Chondrocyte (in vitro differentiated cells): ENCODE measurements at regions not wholly inside any gene's neighbourhood (a gene's known extent, or its start where the extent isn't known, plus 50 kb on each side); places are given as distances from the start of the nearest gene placed in this dataset.

Experiments used
- DNase-seq: peaks from one replicate; pipeline ENCODE4 v3.0.0; 2021; ENCODE audit warnings: mixed read lengths, low spot score
- H3K27ac Mint-ChIP-seq: one replicate; pipeline ENCODE4 v1.8.0; 2021; ENCODE audit warnings: mild to moderate bottlenecking, moderate library complexity, mixed read lengths; ENCODE audit not compliant: unreplicated experiment
- H3K27me3 Mint-ChIP-seq: 2 replicates; pipeline ENCODE4 v1.8.0; 2021; ENCODE audit warnings: low read depth, mixed read lengths
- H3K36me3 Mint-ChIP-seq: 2 replicates; pipeline ENCODE4 v1.8.0; 2021; ENCODE audit warnings: low read depth, mixed read lengths
- H3K4me1 Mint-ChIP-seq: 2 replicates; pipeline ENCODE4 v1.8.0; 2021; ENCODE audit warnings: low read depth, mild to moderate bottlenecking, mixed read lengths
- H3K4me3 Mint-ChIP-seq: one replicate; pipeline ENCODE4 v1.8.0; 2021; ENCODE audit warnings: mild to moderate bottlenecking, moderate library complexity, mixed read lengths; ENCODE audit not compliant: unreplicated experiment
- H3K9me3 Mint-ChIP-seq: 2 replicates; pipeline ENCODE4 v1.8.0; 2021; ENCODE audit warnings: low read depth, mixed read lengths
- CTCF ChIP-seq: fragments of 200-600 bp; sonication (generic); IDR thresholded peaks from 2 replicates; pipeline ENCODE4 v1.5.0; 2021; ENCODE audit warnings: antibody characterized with exemption, mild to moderate bottlenecking, moderate library complexity

DNA sequence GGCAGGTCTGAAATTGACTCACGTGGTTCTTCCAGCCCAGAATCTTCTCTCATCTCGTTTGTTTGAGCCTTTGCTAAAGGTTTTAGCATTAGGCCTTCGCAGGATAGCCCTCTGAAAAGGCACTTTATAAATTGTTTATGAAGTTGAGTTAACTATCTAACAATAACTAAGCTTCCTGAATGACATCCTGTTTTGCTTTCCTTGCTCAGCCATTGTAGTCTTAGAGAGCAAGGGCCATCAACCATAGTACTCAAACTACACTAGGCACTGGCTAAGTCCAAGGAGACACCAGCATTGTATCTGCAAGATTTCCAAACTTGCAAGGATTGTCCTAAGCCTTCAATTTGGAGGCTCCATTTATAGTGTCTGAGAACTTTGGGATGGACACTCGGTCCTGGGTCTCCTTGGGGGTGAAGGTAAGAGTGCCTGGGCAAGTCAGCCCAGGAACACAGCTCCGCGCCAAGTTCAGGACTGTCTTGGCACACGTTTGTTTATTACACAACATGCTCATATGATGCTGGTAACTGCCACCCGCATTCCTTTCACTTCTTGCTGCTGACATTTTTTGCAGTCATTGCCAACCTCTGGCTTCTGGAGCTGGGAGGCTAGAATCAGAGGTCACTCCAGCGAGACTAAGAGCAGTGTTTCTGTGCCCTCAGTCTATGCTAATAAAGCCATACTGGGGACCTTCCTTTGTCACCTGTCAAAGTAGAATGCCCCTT is 151.1 kb downstream of the ESM1 start:
- Mint-ChIP-seq H3K4me1 (peaks cover 12% of the 10 kb centered on the region), H3K4me3 (no peak overlapping the region), H3K27me3 (no peaks in the 10 kb centered on the region), H3K9me3 (no peaks in the 10 kb centered on the region), H3K36me3 (no peaks in the 10 kb centered on the region), H3K27ac (no peak overlapping the region)
- no peak for TF ChIP-seq CTCF
- DNase-seq, result no peak

GRCh38 chr5:54833590-54833989 is 151.8 kb downstream of the ESM1 start:
- no peak overlapping the region for H3K4me3 Mint-ChIP-seq
- peaks cover 12% of the 10 kb centered on the region for H3K4me1 Mint-ChIP-seq
- H3K9me3 Mint-ChIP-seq, result no peaks in the 10 kb centered on the region
- H3K36me3 Mint-ChIP-seq, result no peaks in the 10 kb centered on the region
- no peak for TF ChIP-seq CTCF
- H3K27me3 Mint-ChIP-seq, result no peaks in the 10 kb centered on the region
- no peak overlapping the region for H3K27ac Mint-ChIP-seq
- DNase-seq, result no peak

- H3K4me3 Mint-ChIP-seq, result no peak overlapping the region
- no peak overlapping the region for H3K27ac Mint-ChIP-seq
- TF ChIP-seq CTCF, result no peak
- H3K9me3 Mint-ChIP-seq, result no peaks in the 10 kb centered on the region
- no peak for DNase-seq
- H3K36me3 Mint-ChIP-seq, result no peaks in the 10 kb centered on the region
- no peaks in the 10 kb centered on the region for H3K27me3 Mint-ChIP-seq
- peaks cover 10% of the 10 kb centered on the region for H3K4me1 Mint-ChIP-seq
Observed at GRCh38 chr5:54832858-54833257, 152.5 kb downstream of the ESM1 start.

DNA sequence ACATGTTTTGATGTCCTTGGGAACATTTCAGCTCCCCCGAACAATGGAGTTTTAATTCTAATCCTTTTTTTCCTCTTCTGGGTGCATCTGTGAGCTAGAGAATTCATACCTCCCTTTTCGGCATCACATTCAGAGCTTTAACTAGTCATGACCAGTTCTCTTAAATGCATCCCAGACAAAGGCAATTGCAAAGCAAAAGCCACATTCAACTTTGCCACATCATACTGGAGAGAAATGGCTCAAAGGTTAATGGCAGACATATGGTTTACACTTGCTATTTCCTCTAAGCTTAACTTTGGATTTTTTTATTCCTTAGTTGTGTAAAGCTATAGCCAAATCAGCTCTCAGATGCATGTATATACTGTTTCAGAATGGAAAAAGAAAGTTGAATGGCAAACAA is 153.3 kb downstream of the ESM1 start:
- no peak for TF ChIP-seq CTCF
- Mint-ChIP-seq H3K4me1 (peaks cover 6% of the 10 kb centered on the region), H3K4me3 (no peak overlapping the region), H3K36me3 (no peaks in the 10 kb centered on the region), H3K27ac (no peak overlapping the region), H3K9me3 (peaks cover 6% of the 10 kb centered on the region), H3K27me3 (no peaks in the 10 kb centered on the region)
- DNase-seq, result no peak

- no peak for DNase-seq
- H3K27ac Mint-ChIP-seq, result no peak overlapping the region
- no peak overlapping the region for H3K4me3 Mint-ChIP-seq
- TF ChIP-seq CTCF, result no peak
- H3K4me1 Mint-ChIP-seq, result peaks cover 6% of the 10 kb centered on the region
- H3K9me3 Mint-ChIP-seq, result peaks cover 8% of the 10 kb centered on the region
- H3K27me3 Mint-ChIP-seq, result no peaks in the 10 kb centered on the region
- H3K36me3 Mint-ChIP-seq, result no peaks in the 10 kb centered on the region
Observed at GRCh38 chr5:54831233-54831632, 154.2 kb downstream of the ESM1 start.
